ENCODE measurements at regions not wholly inside any gene's neighbourhood (a gene's known extent, or its start where the extent isn't known, plus 50 kb on each side); places are given as distances from the start of the nearest gene placed in this dataset.

GRCh38 chr4:102428122-102428521, 73.0 kb upstream of the NFKB1 start:
- no peak overlapping the region for H3K27ac Mint-ChIP-seq
- no peaks in the 10 kb centered on the region for H3K9me3 Mint-ChIP-seq
- H3K4me3 Mint-ChIP-seq, result no peak overlapping the region
- peaks cover 4% of the 10 kb centered on the region in 2 donors for H3K36me3 Mint-ChIP-seq
- H3K4me1 Mint-ChIP-seq, result no peaks in the 10 kb centered on the region
- no peak for DNase-seq
- no peaks in the 10 kb centered on the region for H3K27me3 Mint-ChIP-seq
- ATAC-seq (replicated peaks), result no peak

GRCh38 chr4:102429553-102429952, 71.6 kb upstream of the NFKB1 start:
- Mint-ChIP-seq H3K4me3 (no peak overlapping the region), H3K36me3 (peaks cover 4% of the 10 kb centered on the region in 2 donors), H3K9me3 (no peaks in the 10 kb centered on the region), H3K4me1 (no peaks in the 10 kb centered on the region), H3K27me3 (no peaks in the 10 kb centered on the region), H3K27ac (no peak overlapping the region)
- DNase-seq, result no peak
- ATAC-seq (replicated peaks), result no peak

GRCh38 chr4:102430461-102430910, 70.7 kb upstream of the NFKB1 start:
- Mint-ChIP-seq H3K27me3 (no peaks in the 10 kb centered on the region), H3K36me3 (peaks cover 4 to 5% of the 10 kb centered on the region in 2 donors), H3K4me1 (no peaks in the 10 kb centered on the region), H3K27ac (peak overlapping the region; percentile 92), H3K4me3 (peak overlapping the region; percentile 87 to 96), H3K9me3 (no peaks in the 10 kb centered on the region)
- ATAC-seq (replicated peaks), result peak in 1 of 2 donors; percentile 6
- no peak for DNase-seq

- Mint-ChIP-seq H3K4me1 (no peaks in the 10 kb centered on the region), H3K4me3 (peak overlapping the region in 1 of 2 donors; percentile 96), H3K27ac (no peak overlapping the region), H3K27me3 (no peaks in the 10 kb centered on the region), H3K9me3 (no peaks in the 10 kb centered on the region), H3K36me3 (peaks cover 4 to 5% of the 10 kb centered on the region in 2 donors)
- ATAC-seq (replicated peaks) (no peak), DNase-seq (no peak)
Observed at GRCh38 chr4:102431608-102431961, 69.6 kb upstream of the NFKB1 start.

GRCh38 chr4:102437111-102437510, 64.0 kb upstream of the NFKB1 start:
- Mint-ChIP-seq H3K27me3 (no peaks in the 10 kb centered on the region), H3K9me3 (no peaks in the 10 kb centered on the region), H3K4me3 (no peak overlapping the region), H3K4me1 (peaks cover 0 to 2% of the 10 kb centered on the region in 2 donors), H3K27ac (no peak overlapping the region), H3K36me3 (peaks cover 0 to 1% of the 10 kb centered on the region in 2 donors)
- ATAC-seq (replicated peaks) (no peak), DNase-seq (no peak)

- no peak overlapping the region for H3K4me3 Mint-ChIP-seq
- no peak for DNase-seq
- H3K36me3 Mint-ChIP-seq, result peaks cover 0 to 1% of the 10 kb centered on the region in 2 donors
- H3K27ac Mint-ChIP-seq, result no peak overlapping the region
- no peaks in the 10 kb centered on the region for H3K27me3 Mint-ChIP-seq
- no peaks in the 10 kb centered on the region for H3K9me3 Mint-ChIP-seq
- no peak for ATAC-seq (replicated peaks)
- H3K4me1 Mint-ChIP-seq, result peaks cover 0 to 2% of the 10 kb centered on the region in 2 donors
Observed at GRCh38 chr4:102438396-102439235, 62.5 kb upstream of the NFKB1 start.

GRCh38 chr4:102439236-102439614, 61.9 kb upstream of the NFKB1 start:
- H3K4me1 Mint-ChIP-seq, result peaks cover 0 to 2% of the 10 kb centered on the region in 2 donors
- no peaks in the 10 kb centered on the region for H3K9me3 Mint-ChIP-seq
- H3K36me3 Mint-ChIP-seq, result peaks cover 0 to 1% of the 10 kb centered on the region in 2 donors
- ATAC-seq (replicated peaks) (no peak), DNase-seq (no peak)
- H3K27ac Mint-ChIP-seq, result no peak overlapping the region
- no peaks in the 10 kb centered on the region for H3K27me3 Mint-ChIP-seq
- no peak overlapping the region for H3K4me3 Mint-ChIP-seq

- no peak overlapping the region for H3K4me3 Mint-ChIP-seq
- no peaks in the 10 kb centered on the region for H3K9me3 Mint-ChIP-seq
- H3K36me3 Mint-ChIP-seq, result peaks cover 0 to 1% of the 10 kb centered on the region in 2 donors
- H3K27ac Mint-ChIP-seq, result no peak overlapping the region
- no peaks in the 10 kb centered on the region for H3K27me3 Mint-ChIP-seq
- ATAC-seq (replicated peaks), result no peak
- H3K4me1 Mint-ChIP-seq, result peaks cover 0 to 2% of the 10 kb centered on the region in 2 donors
- DNase-seq, result no peak
Observed at GRCh38 chr4:102439812-102440211, 61.3 kb upstream of the NFKB1 start.

- Mint-ChIP-seq H3K27ac (no peak overlapping the region), H3K36me3 (peaks cover 0 to under 1% of the 10 kb centered on the region in 2 donors), H3K27me3 (no peaks in the 10 kb centered on the region), H3K4me1 (peaks cover 0 to 2% of the 10 kb centered on the region in 2 donors), H3K4me3 (no peak overlapping the region), H3K9me3 (no peaks in the 10 kb centered on the region)
- DNase-seq (no peak), ATAC-seq (replicated peaks) (no peak)
Observed at GRCh38 chr4:102440498-102440897, 60.7 kb upstream of the NFKB1 start.

- no peak for ATAC-seq (replicated peaks)
- H3K27me3 Mint-ChIP-seq, result no peaks in the 10 kb centered on the region
- H3K4me1 Mint-ChIP-seq, result peaks cover 0 to 2% of the 10 kb centered on the region in 2 donors
- H3K27ac Mint-ChIP-seq, result no peak overlapping the region
- H3K9me3 Mint-ChIP-seq, result no peaks in the 10 kb centered on the region
- H3K36me3 Mint-ChIP-seq, result no peaks in the 10 kb centered on the region
- no peak overlapping the region for H3K4me3 Mint-ChIP-seq
- no peak for DNase-seq
Observed at GRCh38 chr4:102441978-102442911, 58.9 kb upstream of the NFKB1 start.

- ATAC-seq (replicated peaks) (no peak), DNase-seq (no peak)
- no peaks in the 10 kb centered on the region for H3K9me3 Mint-ChIP-seq
- no peak overlapping the region for H3K27ac Mint-ChIP-seq
- no peak overlapping the region for H3K4me3 Mint-ChIP-seq
- no peaks in the 10 kb centered on the region for H3K36me3 Mint-ChIP-seq
- peaks cover under 1 to 3% of the 10 kb centered on the region in 2 donors for H3K4me1 Mint-ChIP-seq
- no peaks in the 10 kb centered on the region for H3K27me3 Mint-ChIP-seq
Observed at GRCh38 chr4:102444752-102445151, 56.4 kb upstream of the NFKB1 start.

GRCh38 chr4:102445213-102445612, 55.9 kb upstream of the NFKB1 start:
- ATAC-seq (replicated peaks) (no peak), DNase-seq (no peak)
- Mint-ChIP-seq H3K4me1 (peaks cover 4 to 8% of the 10 kb centered on the region in 2 donors), H3K27me3 (no peaks in the 10 kb centered on the region), H3K4me3 (no peak overlapping the region), H3K27ac (no peak overlapping the region), H3K9me3 (no peaks in the 10 kb centered on the region), H3K36me3 (no peaks in the 10 kb centered on the region)

GRCh38 chr4:102447413-102447812, 53.7 kb upstream of the NFKB1 start:
- no peak for ATAC-seq (replicated peaks)
- H3K9me3 Mint-ChIP-seq, result no peaks in the 10 kb centered on the region
- no peak overlapping the region for H3K4me3 Mint-ChIP-seq
- no peak overlapping the region for H3K27ac Mint-ChIP-seq
- no peaks in the 10 kb centered on the region for H3K27me3 Mint-ChIP-seq
- DNase-seq, result no peak
- no peaks in the 10 kb centered on the region for H3K36me3 Mint-ChIP-seq
- H3K4me1 Mint-ChIP-seq, result peaks cover 7 to 27% of the 10 kb centered on the region in 2 donors

GRCh38 chr4:102449751-102450352, 51.3 kb upstream of the NFKB1 start:
- no peaks in the 10 kb centered on the region for H3K9me3 Mint-ChIP-seq
- ATAC-seq (replicated peaks), result peak; percentile 77 to 78
- DNase-seq, result peak; percentile 35
- H3K36me3 Mint-ChIP-seq, result no peaks in the 10 kb centered on the region
- no peak overlapping the region for H3K4me3 Mint-ChIP-seq
- no peak overlapping the region for H3K27ac Mint-ChIP-seq
- peaks cover 18 to 46% of the 10 kb centered on the region in 2 donors for H3K4me1 Mint-ChIP-seq
- H3K27me3 Mint-ChIP-seq, result no peaks in the 10 kb centered on the region

All from stimulated activated naive B cell treated with anti-CD40 and anti-IgM and Interleukin-4, amounts not matched to agents 10 μg/mL and 1 μg/mL and 100 μg/mL, for 72 hours (primary cell).